Panc1 (cell line): ENCODE measurements at regions not wholly inside any gene's neighbourhood (a gene's known extent, or its start where the extent isn't known, plus 50 kb on each side); places are given as distances from the start of the nearest gene placed in this dataset.

Experiments used
- CTCF ChIP-seq: fragments of 450-650 bp; IDR thresholded peaks from 2 replicates; pipeline ENCODE4 v1.5.1; 2017; ENCODE audit warnings: mild to moderate bottlenecking
- POLR2AphosphoS5 ChIP-seq: IDR thresholded peaks from 2 replicates; pipeline ENCODE4 v1.6.1; 2012; ENCODE audit warnings: mild to moderate bottlenecking, low read depth, low read length, moderate library complexity
- REST ChIP-seq, 2 experiments: IDR thresholded peaks; 2 replicates each; pipeline ENCODE4 v1.6.1; 2011 to 2012; ENCODE audit warnings: low read depth in 2 of 2, control low read depth in 1 of 2, low read length in 1 of 2, mild to moderate bottlenecking in 1 of 2, moderate library complexity in 1 of 2; ENCODE audit not compliant: insufficient read depth in 1 of 2
- SIN3A ChIP-seq: IDR thresholded peaks from 2 replicates; pipeline ENCODE4 v1.6.1; 2012; ENCODE audit warnings: low read depth, mild to moderate bottlenecking, low read length, moderate library complexity, borderline replicate concordance; ENCODE audit not compliant: insufficient read depth
- TCF7L2 ChIP-seq: IDR thresholded peaks from 2 replicates; pipeline ENCODE4 v1.6.1; 2011; ENCODE audit warnings: mild to moderate bottlenecking, low read depth, low read length, inconsistent platforms

GRCh38 chr3:69532547-69533224 is 146.8 kb upstream of the FRMD4B start:
- TF ChIP-seq CTCF, result no peak
- no peak for TF ChIP-seq TCF7L2
- TF ChIP-seq REST (IDR thresholded peaks at IDR 0.05; ENCODE audit: insufficient read depth in 1 of 2, low read depth in 2 of 2, low read length in 1 of 2), result no peak
- no peak for TF ChIP-seq POLR2AphosphoS5
- TF ChIP-seq SIN3A, result no peak
